ENCODE measurements at regions not wholly inside any gene's neighbourhood (a gene's known extent, or its start where the extent isn't known, plus 50 kb on each side); places are given as distances from the start of the nearest gene placed in this dataset.

DNA sequence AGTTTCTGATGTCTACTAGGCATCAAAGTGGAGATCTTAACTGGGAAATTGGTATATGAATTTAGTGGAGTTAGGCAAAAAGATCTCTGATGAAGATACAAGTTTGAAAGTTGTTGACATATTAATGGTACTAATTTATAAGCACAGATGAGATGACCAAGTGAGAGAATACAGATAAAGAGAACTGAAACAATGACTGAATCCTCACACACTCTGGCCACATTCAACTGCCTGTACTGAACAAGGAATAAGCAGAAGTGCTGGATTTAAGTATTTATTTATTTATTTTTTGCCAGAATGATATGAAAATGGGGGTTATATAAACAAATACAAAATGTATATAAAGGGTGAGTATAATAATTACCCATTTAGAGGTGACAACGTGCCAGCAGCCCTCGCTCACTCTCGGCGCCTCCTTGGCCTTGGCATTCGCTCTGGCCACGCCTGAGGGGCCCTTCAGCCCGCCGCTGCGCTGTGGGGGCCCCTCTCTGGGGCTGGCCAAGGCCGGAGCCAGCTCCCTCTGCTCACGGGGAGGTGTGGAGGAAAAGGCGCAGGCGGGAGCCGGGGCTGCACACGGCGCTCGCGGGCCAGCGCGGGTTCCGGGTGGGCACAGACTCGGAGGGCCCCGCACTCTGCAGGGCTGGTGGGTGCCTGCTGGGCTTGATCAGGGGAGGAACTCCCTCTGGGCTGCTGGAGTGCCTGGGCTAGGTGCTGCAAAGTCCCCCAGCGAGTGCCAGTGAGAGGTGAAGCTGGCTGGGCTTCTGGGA, 1363.9 kb upstream of the CRIM1 start:
- no peak overlapping the region for H3K27ac ChIP-seq
- H3K4me1 ChIP-seq: no peaks in the 10 kb centered on the region
- H3K4me3 ChIP-seq: no peak overlapping the region
- 86 to 93% methylated on average over 3 to 6 of the region's 24 CpGs for WGBS, 2 donors (ENCODE audit: low coverage in 1 of 2)
- ATAC-seq: no peak
- TF ChIP-seq, protein P1, sequence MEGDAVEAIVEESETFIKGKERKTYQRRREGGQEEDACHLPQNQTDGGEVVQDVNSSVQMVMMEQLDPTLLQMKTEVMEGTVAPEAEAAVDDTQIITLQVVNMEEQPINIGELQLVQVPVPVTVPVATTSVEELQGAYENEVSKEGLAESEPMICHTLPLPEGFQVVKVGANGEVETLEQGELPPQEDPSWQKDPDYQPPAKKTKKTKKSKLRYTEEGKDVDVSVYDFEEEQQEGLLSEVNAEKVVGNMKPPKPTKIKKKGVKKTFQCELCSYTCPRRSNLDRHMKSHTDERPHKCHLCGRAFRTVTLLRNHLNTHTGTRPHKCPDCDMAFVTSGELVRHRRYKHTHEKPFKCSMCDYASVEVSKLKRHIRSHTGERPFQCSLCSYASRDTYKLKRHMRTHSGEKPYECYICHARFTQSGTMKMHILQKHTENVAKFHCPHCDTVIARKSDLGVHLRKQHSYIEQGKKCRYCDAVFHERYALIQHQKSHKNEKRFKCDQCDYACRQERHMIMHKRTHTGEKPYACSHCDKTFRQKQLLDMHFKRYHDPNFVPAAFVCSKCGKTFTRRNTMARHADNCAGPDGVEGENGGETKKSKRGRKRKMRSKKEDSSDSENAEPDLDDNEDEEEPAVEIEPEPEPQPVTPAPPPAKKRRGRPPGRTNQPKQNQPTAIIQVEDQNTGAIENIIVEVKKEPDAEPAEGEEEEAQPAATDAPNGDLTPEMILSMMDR (IDR thresholded peaks at IDR 0.05): no peak
- TF ChIP-seq EP300 (IDR thresholded peaks at IDR 0.05): no peak
- no peak for TF ChIP-seq POLR2AphosphoS5 (IDR thresholded peaks at IDR 0.05)
- TF ChIP-seq POLR2A (IDR thresholded peaks at IDR 0.05): no peak
- no peaks in the 10 kb centered on the region for H3K36me3 ChIP-seq
- H3K27me3 ChIP-seq: no peaks in the 10 kb centered on the region
- no peaks in the 10 kb centered on the region for H3K9me3 ChIP-seq

DNA sequence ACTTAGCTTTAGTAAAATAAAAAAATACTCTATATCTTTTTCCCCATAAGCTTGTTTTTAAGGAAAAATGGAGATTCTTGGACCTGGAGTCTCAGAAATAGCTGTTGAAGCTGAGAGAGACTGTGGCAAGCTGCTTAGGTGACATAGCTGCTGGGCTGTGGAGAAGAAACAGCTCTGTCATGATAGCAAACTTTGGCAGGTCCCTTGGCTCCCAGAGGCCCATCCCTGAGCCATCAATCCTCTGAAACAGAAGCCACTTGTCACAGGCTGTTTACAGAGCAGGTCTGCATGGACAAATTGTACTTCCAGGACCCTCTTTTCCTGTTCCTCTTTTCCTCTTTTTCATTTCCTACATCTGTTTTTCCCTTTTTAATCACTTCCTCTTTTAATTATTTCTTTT, 1370.1 kb upstream of the CRIM1 start:
- Histone ChIP-seq H3K9me3 (no peaks in the 10 kb centered on the region), H3K27ac (no peak overlapping the region), H3K4me1 (no peaks in the 10 kb centered on the region), H3K27me3 (no peaks in the 10 kb centered on the region), H3K36me3 (no peaks in the 10 kb centered on the region), H3K4me3 (no peak overlapping the region)
- TF ChIP-seq POLR2AphosphoS5 (IDR thresholded peaks at IDR 0.05): no peak
- no peak for TF ChIP-seq POLR2A (IDR thresholded peaks at IDR 0.05)
- no peak for TF ChIP-seq EP300 (IDR thresholded peaks at IDR 0.05)
- TF ChIP-seq, protein P1 (IDR thresholded peaks at IDR 0.05): no peak
- no peak for ATAC-seq

DNA sequence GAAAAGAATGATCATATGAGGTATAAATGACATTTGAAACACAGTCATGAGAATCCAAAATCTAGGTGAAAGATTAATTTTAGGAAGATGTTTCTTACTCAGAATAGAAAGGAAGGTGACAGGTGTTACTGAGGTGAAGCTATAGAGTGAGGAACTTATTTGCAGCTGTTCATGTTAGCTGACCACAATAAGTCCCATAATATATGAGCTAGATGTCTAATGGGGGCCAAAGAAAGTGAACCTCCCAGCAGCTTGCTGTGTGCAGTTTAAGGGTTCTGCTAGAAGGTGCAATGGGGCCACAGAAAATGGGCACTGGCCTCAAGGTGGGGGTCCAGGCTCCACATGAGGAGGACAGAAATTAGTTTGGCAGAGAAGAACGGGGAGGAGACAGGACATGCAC, 1374.9 kb upstream of the CRIM1 start:
- H3K36me3 ChIP-seq: no peaks in the 10 kb centered on the region
- no peak overlapping the region for H3K4me3 ChIP-seq
- WGBS, 2 donors (ENCODE audit: low coverage in 1 of 2): 100% methylated on average over 1 of the region's 1 CpG
- no peak overlapping the region for H3K27ac ChIP-seq
- no peaks in the 10 kb centered on the region for H3K9me3 ChIP-seq
- TF ChIP-seq, protein P1 (IDR thresholded peaks at IDR 0.05): no peak
- ATAC-seq: no peak
- H3K4me1 ChIP-seq: no peaks in the 10 kb centered on the region
- H3K27me3 ChIP-seq: no peaks in the 10 kb centered on the region

DNA sequence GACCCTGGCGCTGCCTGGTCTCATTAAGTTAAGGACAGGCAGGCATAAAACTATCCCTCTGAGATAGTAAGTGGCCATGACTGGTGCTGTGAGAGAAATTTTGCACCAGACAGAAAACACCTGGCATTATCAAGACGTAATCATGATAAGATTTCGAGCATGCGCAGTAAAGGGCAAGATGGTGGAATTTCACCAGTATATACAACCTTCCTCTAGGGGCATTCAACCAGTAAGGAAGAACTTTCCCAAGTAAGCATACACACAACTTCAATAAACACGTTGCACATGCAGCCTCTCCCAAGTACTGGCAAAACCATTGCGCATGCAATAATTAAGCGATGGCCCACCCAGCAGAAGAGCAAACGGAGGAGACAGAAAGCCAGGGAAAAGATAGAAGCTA, 1376.4 kb upstream of the CRIM1 start:
- no peak for TF ChIP-seq POLR2A (IDR thresholded peaks at IDR 0.05)
- H3K27ac ChIP-seq: no peak overlapping the region
- no peaks in the 10 kb centered on the region for H3K27me3 ChIP-seq
- 72 to 80% methylated on average over 7 to 8 of the region's 8 CpGs for WGBS, 2 donors (ENCODE audit: low coverage in 1 of 2)
- no peak for ATAC-seq
- H3K4me1 ChIP-seq: no peaks in the 10 kb centered on the region
- no peaks in the 10 kb centered on the region for H3K36me3 ChIP-seq
- H3K9me3 ChIP-seq: no peaks in the 10 kb centered on the region
- no peak overlapping the region for H3K4me3 ChIP-seq

DNA sequence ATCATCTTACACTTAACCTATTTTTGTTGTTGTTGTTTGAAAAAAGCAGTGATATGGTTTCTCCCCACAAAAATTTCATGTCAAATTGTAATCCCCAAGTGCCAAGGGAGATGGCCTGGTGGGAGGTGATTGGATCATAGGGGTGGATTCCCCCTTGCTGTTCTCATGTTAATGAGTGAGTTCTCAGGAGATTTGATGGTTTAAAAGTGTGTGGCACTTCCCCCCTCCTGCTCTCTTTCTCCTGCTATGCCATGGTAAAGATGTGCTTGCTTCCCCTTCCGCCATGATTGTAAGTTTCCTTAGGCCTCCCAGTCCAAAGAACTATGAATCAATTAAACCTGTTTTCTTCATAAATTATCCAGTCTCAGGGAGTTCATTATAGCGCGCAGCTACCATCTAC, 1362.7 kb upstream of the FAM98A start:
- no peaks in the 10 kb centered on the region for H3K9me3 ChIP-seq
- H3K4me3 ChIP-seq: no peak overlapping the region
- H3K27ac ChIP-seq: no peak overlapping the region
- H3K4me1 ChIP-seq: no peaks in the 10 kb centered on the region
- no peak for TF ChIP-seq EP300 (IDR thresholded peaks at IDR 0.05)
- TF ChIP-seq, protein P1 (IDR thresholded peaks at IDR 0.05): no peak
- no peak for TF ChIP-seq POLR2AphosphoS5 (IDR thresholded peaks at IDR 0.05)
- no peak for TF ChIP-seq POLR2A (IDR thresholded peaks at IDR 0.05)
- H3K27me3 ChIP-seq: no peaks in the 10 kb centered on the region
- no peak for ATAC-seq
- H3K36me3 ChIP-seq: no peaks in the 10 kb centered on the region
- WGBS, 2 donors (ENCODE audit: low coverage in 1 of 2): 96 to 100% methylated on average over 3 of the region's 3 CpGs
